Dendritic cell treated with granulocyte-macrophage colony-stimulating factor and Interleukin-4, amounts not matched to agents 40 ng/mL and 50 ng/mL, for 4 days (primary cell): ENCODE measurements at regions not wholly inside any gene's neighbourhood (a gene's known extent, or its start where the extent isn't known, plus 50 kb on each side); places are given as distances from the start of the nearest gene placed in this dataset.

Experiments used
- H3K27ac Mint-ChIP-seq: one replicate; pipeline ENCODE4 v1.8.0; 2022; ENCODE audit warnings: mild to moderate bottlenecking, mixed read lengths
- H3K27me3 Mint-ChIP-seq: one replicate; pipeline ENCODE4 v1.8.0; 2022; ENCODE audit warnings: mild to moderate bottlenecking, mixed read lengths
- H3K36me3 Mint-ChIP-seq: one replicate; pipeline ENCODE4 v1.8.0; 2022; ENCODE audit warnings: low read depth, mixed read lengths
- H3K4me1 Mint-ChIP-seq: one replicate; pipeline ENCODE4 v1.8.0; 2022; ENCODE audit warnings: low read depth, mixed read lengths
- H3K4me3 Mint-ChIP-seq: one replicate; pipeline ENCODE4 v1.8.0; 2022; ENCODE audit warnings: mild to moderate bottlenecking, moderate library complexity, mixed read lengths
- H3K9me3 Mint-ChIP-seq: one replicate; pipeline ENCODE4 v1.8.0; 2022; ENCODE audit warnings: mixed read lengths
- intact Hi-C: fragments of 100-400 bp; cut with micrococcal nuclease; formaldehyde crosslinking; loops from one replicate; pipeline ENCODE4 v1.15.0; 2022

DNA sequence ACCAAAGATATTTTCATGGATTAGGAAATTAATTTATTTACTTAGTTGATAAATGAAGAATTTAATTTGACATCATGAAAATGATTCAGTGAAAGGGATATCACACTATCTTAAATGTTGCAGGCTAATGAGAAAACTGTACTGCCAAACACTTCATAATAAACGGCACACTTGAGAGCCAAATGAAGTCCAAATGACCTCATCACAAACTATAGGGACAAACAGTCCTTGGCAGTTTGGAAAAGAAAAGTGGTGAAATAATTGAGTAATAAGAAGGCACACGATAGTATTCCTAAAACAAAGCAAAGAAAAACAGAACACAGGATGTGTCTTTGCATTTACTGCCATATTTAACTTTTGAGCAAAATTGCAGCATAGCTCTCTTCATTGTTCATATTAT, 116.9 kb upstream of the TLR4 start:
- no peaks in the 10 kb centered on the region for H3K27me3 Mint-ChIP-seq
- intact Hi-C loops = no loop called here
- no peaks in the 10 kb centered on the region for H3K4me1 Mint-ChIP-seq
- no peaks in the 10 kb centered on the region for H3K9me3 Mint-ChIP-seq
- no peak overlapping the region for H3K27ac Mint-ChIP-seq
- no peaks in the 10 kb centered on the region for H3K36me3 Mint-ChIP-seq
- no peak overlapping the region for H3K4me3 Mint-ChIP-seq

DNA sequence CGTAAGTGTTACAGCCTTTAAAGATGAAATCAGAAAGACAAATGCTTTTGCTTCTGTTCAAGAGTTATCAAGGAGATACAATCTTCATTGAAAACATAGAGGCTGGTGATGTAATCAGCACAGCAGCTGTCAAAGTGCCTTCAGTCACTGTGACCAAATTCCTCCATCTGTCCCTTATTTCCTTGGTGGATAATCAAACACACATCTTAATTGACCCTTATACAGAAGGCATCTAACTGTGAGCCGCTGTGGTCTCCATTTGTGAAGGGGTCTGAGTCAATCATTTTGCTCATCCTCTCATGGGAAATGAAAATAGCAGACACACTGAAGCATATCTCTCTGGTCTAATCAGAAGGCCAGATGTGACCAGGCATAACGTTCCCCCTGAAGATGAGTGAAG, 130.1 kb upstream of the TLR4 start:
- H3K4me1 Mint-ChIP-seq = no peaks in the 10 kb centered on the region
- intact Hi-C loops = no loop called here
- no peaks in the 10 kb centered on the region for H3K9me3 Mint-ChIP-seq
- H3K36me3 Mint-ChIP-seq = no peaks in the 10 kb centered on the region
- no peak overlapping the region for H3K4me3 Mint-ChIP-seq
- H3K27ac Mint-ChIP-seq = no peak overlapping the region
- no peaks in the 10 kb centered on the region for H3K27me3 Mint-ChIP-seq

DNA sequence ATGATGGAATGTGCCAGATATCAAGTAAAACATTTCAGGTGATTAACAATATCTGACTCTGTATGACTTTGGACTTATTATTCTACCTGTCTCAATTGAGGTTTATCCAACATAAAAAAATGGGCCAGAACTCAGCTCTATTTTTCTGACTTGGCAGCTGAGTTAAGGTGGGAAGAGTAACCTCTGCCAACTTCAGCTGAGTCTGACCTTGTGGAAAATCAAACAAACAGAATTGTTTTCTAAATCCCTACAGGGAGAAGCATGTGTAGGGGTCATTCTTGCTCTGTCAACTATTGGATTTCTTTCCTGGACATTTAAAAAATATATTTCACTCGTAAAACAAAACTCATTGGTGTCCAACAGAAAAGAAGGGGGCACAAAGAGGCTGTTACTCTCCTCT, 139.4 kb upstream of the TLR4 start:
- Mint-ChIP-seq H3K27ac (no peak overlapping the region), H3K36me3 (no peaks in the 10 kb centered on the region), H3K9me3 (no peaks in the 10 kb centered on the region), H3K4me3 (no peak overlapping the region), H3K4me1 (no peaks in the 10 kb centered on the region), H3K27me3 (no peaks in the 10 kb centered on the region)
- intact Hi-C loops = no loop called here

DNA sequence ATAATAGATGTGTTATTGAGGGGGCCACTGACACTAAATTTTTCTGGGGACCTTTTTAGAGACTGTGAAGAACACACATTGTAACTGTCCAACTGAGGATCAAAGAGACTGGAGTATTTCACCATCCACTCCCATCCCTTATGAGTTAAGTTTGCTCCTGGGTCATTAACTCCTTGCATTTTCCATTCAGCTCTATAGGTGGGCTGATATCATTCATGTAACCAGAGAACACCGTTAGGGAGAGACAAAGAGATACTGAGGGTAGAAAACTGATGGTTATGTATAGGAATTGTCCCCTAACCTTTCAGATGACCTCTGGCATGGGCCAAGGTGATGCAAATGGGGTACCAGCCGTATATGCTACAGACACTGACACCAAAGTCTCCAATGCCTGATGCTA, 142.4 kb upstream of the TLR4 start:
- Mint-ChIP-seq H3K9me3 (no peaks in the 10 kb centered on the region), H3K4me3 (no peak overlapping the region), H3K27me3 (no peaks in the 10 kb centered on the region), H3K27ac (no peak overlapping the region), H3K4me1 (no peaks in the 10 kb centered on the region), H3K36me3 (no peaks in the 10 kb centered on the region)
- intact Hi-C loops = no loop called here

DNA sequence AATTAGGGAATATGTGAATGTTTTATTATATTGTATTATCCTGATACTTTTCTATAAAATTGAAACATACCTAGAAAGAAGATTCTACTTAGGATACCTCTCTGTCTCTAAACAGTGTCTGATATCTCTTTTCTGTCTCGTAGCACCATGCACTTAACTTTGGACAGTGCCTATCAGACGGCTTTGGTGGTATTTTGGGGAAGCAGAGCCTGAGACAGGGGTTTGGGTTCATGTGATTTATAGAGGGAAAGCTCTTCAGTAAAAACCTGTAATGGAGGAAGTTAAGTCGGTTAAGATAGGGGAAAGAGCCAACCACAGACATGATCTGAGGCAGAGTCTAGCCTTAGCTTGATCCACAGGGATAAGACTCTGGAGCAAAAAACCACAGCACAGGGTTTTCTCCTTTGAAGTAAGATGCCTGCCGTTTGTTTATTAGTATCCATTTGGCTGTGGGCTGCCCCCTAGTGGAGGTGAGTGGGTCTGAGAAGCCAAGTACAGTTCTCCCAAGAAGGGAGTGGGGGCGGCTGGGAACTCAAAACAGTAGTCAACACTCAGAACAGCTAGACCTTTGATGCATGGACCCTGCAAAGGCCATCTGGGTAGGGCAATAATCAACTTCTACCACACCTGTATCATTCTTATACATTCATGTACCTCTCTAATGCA, 141.2 kb upstream of the ASTN2 start:
- Mint-ChIP-seq H3K4me3 (no peak overlapping the region), H3K36me3 (no peaks in the 10 kb centered on the region), H3K9me3 (no peaks in the 10 kb centered on the region), H3K27ac (no peak overlapping the region), H3K4me1 (no peaks in the 10 kb centered on the region), H3K27me3 (no peaks in the 10 kb centered on the region)
- intact Hi-C loops = loop anchor here (5.0 kb wide), 1 partner anchor 819 kb away; no protein-coding TSS in a partner anchor

DNA sequence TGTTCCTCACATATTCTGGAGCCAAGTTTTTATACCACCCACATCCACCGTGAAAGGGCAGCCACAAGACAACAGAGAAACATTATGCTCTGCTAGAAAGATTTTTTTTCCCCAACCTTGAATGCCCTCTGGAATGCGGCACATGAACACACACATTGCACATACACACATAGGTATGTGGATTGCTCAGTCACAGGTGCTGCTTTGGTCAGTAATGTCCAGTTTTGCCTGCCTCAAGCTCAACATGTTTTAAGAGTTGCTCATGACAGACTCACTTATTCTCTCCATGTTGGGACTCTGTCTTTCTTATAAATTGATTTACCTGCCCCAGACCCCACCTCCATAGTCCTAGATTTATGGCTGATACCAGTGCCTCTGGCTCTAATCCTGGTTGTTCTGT, 138.0 kb upstream of the ASTN2 start:
- intact Hi-C loops = no loop called here
- no peaks in the 10 kb centered on the region for H3K36me3 Mint-ChIP-seq
- H3K4me3 Mint-ChIP-seq = no peak overlapping the region
- no peaks in the 10 kb centered on the region for H3K9me3 Mint-ChIP-seq
- no peak overlapping the region for H3K27ac Mint-ChIP-seq
- H3K27me3 Mint-ChIP-seq = no peaks in the 10 kb centered on the region
- H3K4me1 Mint-ChIP-seq = no peaks in the 10 kb centered on the region

DNA sequence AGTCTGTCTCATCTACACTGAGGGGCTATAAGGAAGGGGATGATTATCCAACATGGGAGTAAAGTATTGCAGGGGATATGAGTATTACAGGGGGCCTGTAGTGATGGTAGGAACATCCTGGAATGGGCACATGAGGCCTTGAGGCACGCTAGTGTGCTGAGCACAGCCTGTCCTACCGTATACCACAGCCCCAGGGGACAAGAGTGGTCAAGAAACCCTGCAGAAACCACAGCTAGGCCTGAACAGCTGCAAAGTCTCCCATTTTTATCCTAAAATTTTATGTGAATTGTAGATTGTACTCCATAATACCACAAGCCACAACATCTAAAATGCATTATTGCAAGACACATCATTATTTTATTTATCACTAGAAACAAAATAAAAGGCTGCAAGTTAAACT, 136.3 kb upstream of the ASTN2 start:
- Mint-ChIP-seq H3K4me3 (no peak overlapping the region), H3K36me3 (no peaks in the 10 kb centered on the region), H3K9me3 (no peaks in the 10 kb centered on the region), H3K4me1 (no peaks in the 10 kb centered on the region), H3K27me3 (peaks cover 3% of the 10 kb centered on the region), H3K27ac (no peak overlapping the region)
- intact Hi-C loops = no loop called here

DNA sequence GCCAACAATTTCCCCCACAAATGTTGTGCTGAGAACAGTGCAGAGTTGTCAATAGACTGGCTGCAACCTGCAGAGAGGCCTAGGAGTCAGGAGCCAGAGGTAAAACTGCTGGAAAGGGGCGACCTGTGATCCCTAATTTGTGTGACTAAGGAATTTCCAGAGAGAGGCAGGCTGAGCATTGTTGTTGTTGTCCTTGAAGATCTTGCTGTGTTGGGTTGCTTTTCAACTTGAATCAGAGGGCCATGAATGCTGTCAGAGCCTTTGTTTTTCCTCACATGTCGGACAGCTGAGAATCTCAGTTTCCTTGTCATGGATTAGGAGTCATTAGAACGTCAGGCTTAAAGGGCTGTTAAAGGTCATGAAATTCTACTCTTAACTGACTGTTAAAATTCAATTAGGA, 134.6 kb upstream of the ASTN2 start:
- intact Hi-C loops = no loop called here
- H3K9me3 Mint-ChIP-seq = no peaks in the 10 kb centered on the region
- H3K27me3 Mint-ChIP-seq = peaks cover 3% of the 10 kb centered on the region
- no peak overlapping the region for H3K4me3 Mint-ChIP-seq
- H3K27ac Mint-ChIP-seq = no peak overlapping the region
- H3K36me3 Mint-ChIP-seq = no peaks in the 10 kb centered on the region
- no peaks in the 10 kb centered on the region for H3K4me1 Mint-ChIP-seq

DNA sequence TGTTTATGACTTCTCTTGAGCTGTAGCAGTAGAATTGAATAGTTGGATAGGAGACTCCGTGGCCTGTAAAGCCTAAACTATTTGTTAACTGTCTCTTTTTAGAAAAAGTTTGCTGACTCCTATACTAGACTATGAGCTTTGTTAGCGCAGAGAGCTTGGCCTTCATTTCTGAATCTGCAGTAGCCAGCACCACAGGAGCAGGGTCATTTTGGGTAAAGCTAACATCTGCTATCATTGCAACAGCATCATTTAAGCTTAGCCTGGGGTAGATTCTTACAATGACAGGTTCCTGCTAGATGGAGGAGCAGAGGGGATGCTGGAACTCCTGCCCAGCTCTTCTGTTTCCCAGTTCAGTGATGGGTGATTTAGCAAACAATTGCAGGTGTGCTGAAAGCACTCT, 133.7 kb upstream of the ASTN2 start:
- no peaks in the 10 kb centered on the region for H3K36me3 Mint-ChIP-seq
- H3K4me3 Mint-ChIP-seq = no peak overlapping the region
- H3K9me3 Mint-ChIP-seq = no peaks in the 10 kb centered on the region
- no peak overlapping the region for H3K27ac Mint-ChIP-seq
- intact Hi-C loops = no loop called here
- H3K27me3 Mint-ChIP-seq = peaks cover 3% of the 10 kb centered on the region
- no peaks in the 10 kb centered on the region for H3K4me1 Mint-ChIP-seq

DNA sequence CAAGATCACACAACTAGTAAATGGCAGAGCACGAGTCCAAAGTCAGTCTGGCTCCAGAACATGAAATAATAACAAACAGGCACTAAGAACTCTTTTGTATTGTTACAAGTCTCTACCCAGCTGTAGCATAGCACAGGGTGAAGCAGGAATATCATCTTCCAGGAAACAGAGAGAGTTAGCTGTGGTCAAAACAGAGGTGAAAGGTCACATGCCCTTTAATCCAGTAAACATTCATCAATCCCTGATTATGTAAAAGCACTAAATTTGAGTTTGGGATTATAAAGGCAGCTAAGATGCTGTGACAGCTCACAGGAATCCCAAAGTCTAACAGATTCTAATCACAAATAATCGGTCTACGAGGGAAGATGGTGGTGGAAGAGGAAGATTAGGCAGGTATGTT, 133.0 kb upstream of the ASTN2 start:
- H3K4me1 Mint-ChIP-seq = no peaks in the 10 kb centered on the region
- no peak overlapping the region for H3K27ac Mint-ChIP-seq
- no peaks in the 10 kb centered on the region for H3K36me3 Mint-ChIP-seq

DNA sequence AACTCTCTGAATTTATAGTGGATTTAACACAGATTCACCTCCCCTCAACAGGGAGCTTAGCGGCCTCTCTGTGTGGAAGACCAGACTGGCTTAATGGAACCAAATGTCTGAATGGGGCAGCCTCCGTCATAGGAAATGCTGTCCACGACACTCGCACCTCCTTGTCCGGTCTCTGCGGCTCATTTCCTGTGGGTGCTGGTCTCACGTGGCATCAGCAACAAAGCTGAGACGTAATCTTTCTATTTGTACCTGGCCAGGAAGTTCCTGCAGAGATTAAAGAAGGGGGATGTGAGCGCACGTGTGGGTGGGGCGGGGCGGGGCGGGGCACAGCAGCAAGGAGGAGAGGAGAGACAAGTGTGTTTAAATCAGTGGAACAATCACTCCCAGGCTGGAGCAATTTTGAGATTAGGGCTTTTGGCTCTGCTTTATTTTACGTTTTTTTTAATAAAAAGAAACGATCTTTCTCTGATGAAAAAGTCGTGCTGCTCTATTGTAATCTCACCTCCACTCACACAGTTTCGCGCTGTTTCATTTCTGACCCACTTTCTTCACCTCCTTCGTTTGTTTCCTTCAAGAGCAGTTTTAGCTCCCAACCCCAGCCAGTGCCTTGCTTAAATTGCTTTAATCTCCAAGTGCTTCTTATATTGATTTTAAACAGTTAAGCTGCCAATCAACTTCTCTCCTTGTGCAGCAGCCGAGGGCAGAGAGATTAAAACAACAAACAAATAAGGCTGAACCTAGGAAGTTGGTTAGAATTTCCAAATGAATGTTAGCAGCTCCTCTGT, 132.2 kb upstream of the ASTN2 start:
- Mint-ChIP-seq H3K4me1 (no peaks in the 10 kb centered on the region), H3K36me3 (no peaks in the 10 kb centered on the region), H3K4me3 (no peak overlapping the region), H3K9me3 (no peaks in the 10 kb centered on the region), H3K27ac (no peak overlapping the region), H3K27me3 (peaks cover 3% of the 10 kb centered on the region)
- intact Hi-C loops = no loop called here

More for the DNA sequence above, 133.0 kb upstream of the ASTN2 start:
- H3K9me3 Mint-ChIP-seq = no peaks in the 10 kb centered on the region
- intact Hi-C loops = no loop called here
- H3K27me3 Mint-ChIP-seq = peaks cover 3% of the 10 kb centered on the region
- no peak overlapping the region for H3K4me3 Mint-ChIP-seq

DNA sequence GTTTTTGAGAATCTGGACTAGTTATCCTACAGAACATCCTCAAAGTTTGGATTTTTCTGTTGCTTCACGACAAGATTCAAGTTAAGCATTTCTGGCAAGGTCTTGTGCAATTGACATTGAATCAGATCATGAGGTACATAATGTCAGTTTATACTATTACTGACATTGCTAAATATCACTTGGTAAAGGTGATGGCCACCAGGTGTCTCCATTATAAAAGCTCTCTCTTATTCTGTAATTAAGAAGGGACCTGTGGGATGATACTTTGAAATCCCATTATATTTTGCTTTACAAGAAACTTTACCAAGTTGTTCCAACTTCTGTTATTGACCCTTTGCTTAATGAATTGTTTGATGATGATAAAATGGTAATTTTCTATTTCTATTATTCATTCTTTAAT, 131.0 kb upstream of the ASTN2 start:
- no peak overlapping the region for H3K4me3 Mint-ChIP-seq
- peaks cover 3% of the 10 kb centered on the region for H3K27me3 Mint-ChIP-seq
- H3K36me3 Mint-ChIP-seq = no peaks in the 10 kb centered on the region
- intact Hi-C loops = no loop called here
- H3K9me3 Mint-ChIP-seq = no peaks in the 10 kb centered on the region
- no peaks in the 10 kb centered on the region for H3K4me1 Mint-ChIP-seq
- no peak overlapping the region for H3K27ac Mint-ChIP-seq

DNA sequence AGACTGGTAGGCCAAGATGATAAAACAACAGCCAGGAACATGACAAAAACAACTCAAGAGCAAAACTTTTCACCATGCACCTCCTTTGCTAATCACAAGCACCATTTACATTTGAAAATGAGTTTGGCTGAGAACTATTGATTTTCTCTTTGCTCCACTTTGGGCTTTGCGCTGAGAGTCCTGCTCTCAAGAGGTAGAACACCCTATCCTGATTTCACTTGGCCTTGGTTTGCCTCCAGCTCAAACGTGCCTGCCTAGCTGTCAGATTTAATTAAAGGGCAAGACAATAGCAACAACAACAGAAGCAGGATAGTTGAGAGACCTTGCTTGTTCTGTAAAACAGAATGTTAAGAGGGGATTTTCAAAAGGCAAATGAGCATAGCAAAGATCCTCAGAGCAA, 128.2 kb upstream of the ASTN2 start:
- Mint-ChIP-seq H3K4me1 (no peaks in the 10 kb centered on the region), H3K4me3 (no peak overlapping the region), H3K9me3 (no peaks in the 10 kb centered on the region), H3K27ac (no peak overlapping the region), H3K36me3 (no peaks in the 10 kb centered on the region), H3K27me3 (peaks cover 3% of the 10 kb centered on the region)
- intact Hi-C loops = no loop called here

DNA sequence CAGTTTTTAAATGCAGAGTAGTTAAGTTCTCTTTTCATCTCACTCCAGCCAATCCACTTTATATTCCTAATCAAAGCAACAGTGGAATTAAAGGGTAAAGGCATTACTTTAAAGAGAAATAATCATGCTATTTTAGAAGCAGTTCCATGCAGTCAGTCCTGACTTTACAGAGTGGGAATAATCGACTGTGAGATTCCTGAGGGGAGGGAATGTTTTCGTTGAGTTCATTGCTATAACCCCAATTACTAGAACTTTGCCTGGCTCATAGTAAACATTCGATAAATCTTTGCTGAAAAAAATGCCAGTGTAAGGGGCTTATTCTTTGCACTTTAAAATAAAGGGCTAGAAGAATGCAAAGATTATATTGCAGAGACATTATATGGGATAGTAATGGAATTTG, 127.2 kb upstream of the ASTN2 start:
- Mint-ChIP-seq H3K4me1 (no peaks in the 10 kb centered on the region), H3K9me3 (no peaks in the 10 kb centered on the region), H3K4me3 (no peak overlapping the region), H3K36me3 (no peaks in the 10 kb centered on the region), H3K27me3 (peaks cover 3% of the 10 kb centered on the region), H3K27ac (no peak overlapping the region)
- intact Hi-C loops = no loop called here

DNA sequence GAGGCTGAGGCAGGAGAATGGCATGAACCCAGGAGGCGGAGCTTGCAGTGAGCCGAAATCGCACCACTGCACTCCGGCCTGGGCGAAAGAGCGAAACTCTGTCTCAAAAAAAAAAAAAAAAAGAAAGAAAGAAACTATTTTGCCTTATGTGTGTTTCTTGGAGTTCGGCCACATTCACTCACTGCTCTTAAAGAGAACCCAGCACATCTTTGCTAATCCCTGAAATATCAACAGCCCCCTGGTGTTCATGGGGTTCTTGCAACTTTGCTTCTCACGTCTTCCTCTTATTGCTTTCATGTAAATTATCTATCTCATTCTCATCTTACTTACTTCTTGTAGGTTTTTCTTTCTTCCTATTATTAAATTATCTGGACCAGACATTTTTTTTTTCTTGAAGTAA, 126.3 kb upstream of the ASTN2 start:
- Mint-ChIP-seq H3K27ac (no peak overlapping the region), H3K4me3 (no peak overlapping the region), H3K27me3 (no peaks in the 10 kb centered on the region), H3K4me1 (no peaks in the 10 kb centered on the region), H3K9me3 (no peaks in the 10 kb centered on the region), H3K36me3 (no peaks in the 10 kb centered on the region)
- intact Hi-C loops = no loop called here
